ENCODE measurements at regions not wholly inside any gene's neighbourhood (a gene's known extent, or its start where the extent isn't known, plus 50 kb on each side); places are given as distances from the start of the nearest gene placed in this dataset.

- Histone ChIP-seq H3K27ac (no peak overlapping the region), H3K4me1 (no peaks in the 10 kb centered on the region), H3K36me3 (no peaks in the 10 kb centered on the region), H3K27me3 (no peaks in the 10 kb centered on the region), H3K9me3 (peaks cover 0 to 7% (median 0%) of the 10 kb centered on the region in 11 donors), H3K4me3 (no peak overlapping the region)
- DNase-seq (no peak), ATAC-seq (no peak)
- intact Hi-C loops (cut with DNase I): no loop called here
- TF ChIP-seq CTCF (IDR thresholded peaks at IDR 0.05): no peak
Measured at GRCh38 chr7:52909131-52909530, 126.3 kb upstream of the POM121L12 start.

- 67 to 68% methylated on average over 5 of the region's 5 CpGs for WGBS, 2 donors
- no peak overlapping the region for H3K27ac ChIP-seq
- no peaks in the 10 kb centered on the region for H3K36me3 ChIP-seq
- intact Hi-C loops (cut with DNase I): no loop called here
- peak in 1 of 2 donors; percentile 22 for DNase-seq
- H3K4me1 ChIP-seq: no peaks in the 10 kb centered on the region
- ATAC-seq: no peak
- no peaks in the 10 kb centered on the region for H3K9me3 ChIP-seq
- no peak for TF ChIP-seq CTCF (IDR thresholded peaks at IDR 0.05)
- H3K27me3 ChIP-seq: no peaks in the 10 kb centered on the region
- H3K4me3 ChIP-seq: no peak overlapping the region
Measured at GRCh38 chr7:52897713-52898112, 137.7 kb upstream of the POM121L12 start.

GRCh38 chr7:52897288-52897687 is 138.1 kb upstream of the POM121L12 start:
- WGBS, 2 donors: 45 to 46% methylated on average over 5 of the region's 5 CpGs
- Histone ChIP-seq H3K36me3 (no peaks in the 10 kb centered on the region), H3K4me1 (no peaks in the 10 kb centered on the region), H3K9me3 (peaks cover 0 to 1% (median 0%) of the 10 kb centered on the region in 11 donors), H3K4me3 (no peak overlapping the region), H3K27ac (no peak overlapping the region), H3K27me3 (no peaks in the 10 kb centered on the region)
- intact Hi-C loops (cut with DNase I): no loop called here
- no peak for ATAC-seq
- no peak for DNase-seq
- no peak for TF ChIP-seq CTCF (IDR thresholded peaks at IDR 0.05)

- no peaks in the 10 kb centered on the region for H3K27me3 ChIP-seq
- H3K9me3 ChIP-seq: peaks cover 0 to 44% (median 0%) of the 10 kb centered on the region in 11 donors
- no peaks in the 10 kb centered on the region for H3K36me3 ChIP-seq
- 52 to 76% methylated on average over 2 of the region's 2 CpGs for WGBS, 2 donors
- H3K4me3 ChIP-seq: no peak overlapping the region
- no peak for DNase-seq
- intact Hi-C loops (cut with DNase I): loop anchor here in 1 of 10 donors (5.0 kb wide), 1 partner anchor 50 kb away; no protein-coding TSS in a partner anchor
- H3K4me1 ChIP-seq: no peaks in the 10 kb centered on the region
- ATAC-seq: peak in 1 of 8 donors; percentile 52
- H3K27ac ChIP-seq: no peak overlapping the region
- TF ChIP-seq CTCF (IDR thresholded peaks at IDR 0.05): no peak
Measured at GRCh38 chr7:52877240-52877639, 158.2 kb upstream of the POM121L12 start.

All from heart right ventricle (tissue), 16 donors.